GM13977 (cell line): ENCODE measurements at regions not wholly inside any gene's neighbourhood (a gene's known extent, or its start where the extent isn't known, plus 50 kb on each side); places are given as distances from the start of the nearest gene placed in this dataset.
"Not testable (repeated sequence)": the region's sequence is repeated elsewhere in the genome, so short reads cannot be mapped to it uniquely, and the experiment has no call there.

Source experiments
- DNase-seq: peaks from one replicate; pipeline ENCODE4 v3.0.0; 2012; ENCODE audit warnings: low spot score
- CTCF ChIP-seq: IDR thresholded peaks from 2 replicates; pipeline ENCODE4 v1.5.1; 2012; ENCODE audit warnings: mild to moderate bottlenecking, control low read depth; ENCODE audit not compliant: insufficient read depth; ENCODE audit errors: extremely low read depth, missing control alignments
- in situ Hi-C: fragments of 300-500 bp; cut with MboI; formaldehyde crosslinking; loops from one replicate; pipeline ENCODE4 v1.12.0; 2022; ENCODE audit warnings: low sequenced_read_pairs, low pct_unique_long_range_greater_than_20kb, mixed read lengths, inconsistent platforms; ENCODE audit not compliant: unreplicated experiment

DNA sequence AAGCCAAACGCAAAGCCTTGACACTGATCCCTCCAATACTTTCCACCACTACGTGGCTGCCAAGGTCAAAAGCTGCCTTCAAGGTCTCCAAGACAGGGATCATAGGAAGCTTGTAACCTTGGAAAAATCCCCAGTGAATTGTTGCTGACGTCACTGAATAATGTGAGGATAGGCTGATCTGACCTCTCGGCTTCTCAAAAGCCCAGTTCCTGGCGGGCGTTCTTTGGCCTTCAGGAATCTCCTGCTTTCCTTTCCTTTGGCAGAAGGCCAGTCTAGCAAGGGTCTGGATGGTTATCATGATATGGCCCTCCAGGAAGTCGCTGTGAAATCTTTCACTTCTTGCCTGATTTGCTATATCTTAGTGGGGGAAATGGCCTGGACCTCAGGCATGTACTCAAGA, 61.4 kb upstream of the TNFAIP3 start:
- TF ChIP-seq CTCF: no peak
- in situ Hi-C loops: no loop called here
- DNase-seq: no peak

- no peak for DNase-seq
- in situ Hi-C loops: no loop called here
- TF ChIP-seq CTCF: no peak
These were observed 60.0 kb upstream of the TNFAIP3 start for GRCh38 chr6:137806914-137807682.

GRCh38 chr6:137808191-137808590, 58.9 kb upstream of the TNFAIP3 start:
- no peak for TF ChIP-seq CTCF
- in situ Hi-C loops: no loop called here
- no peak for DNase-seq

- no peak for DNase-seq
- in situ Hi-C loops: no loop called here
- TF ChIP-seq CTCF: no peak
These were observed 58.2 kb upstream of the TNFAIP3 start for GRCh38 chr6:137808836-137809315.

GRCh38 chr6:137809895-137810553, 57.0 kb upstream of the TNFAIP3 start:
- DNase-seq, in situ Hi-C loops: not testable (repeated sequence)

DNA sequence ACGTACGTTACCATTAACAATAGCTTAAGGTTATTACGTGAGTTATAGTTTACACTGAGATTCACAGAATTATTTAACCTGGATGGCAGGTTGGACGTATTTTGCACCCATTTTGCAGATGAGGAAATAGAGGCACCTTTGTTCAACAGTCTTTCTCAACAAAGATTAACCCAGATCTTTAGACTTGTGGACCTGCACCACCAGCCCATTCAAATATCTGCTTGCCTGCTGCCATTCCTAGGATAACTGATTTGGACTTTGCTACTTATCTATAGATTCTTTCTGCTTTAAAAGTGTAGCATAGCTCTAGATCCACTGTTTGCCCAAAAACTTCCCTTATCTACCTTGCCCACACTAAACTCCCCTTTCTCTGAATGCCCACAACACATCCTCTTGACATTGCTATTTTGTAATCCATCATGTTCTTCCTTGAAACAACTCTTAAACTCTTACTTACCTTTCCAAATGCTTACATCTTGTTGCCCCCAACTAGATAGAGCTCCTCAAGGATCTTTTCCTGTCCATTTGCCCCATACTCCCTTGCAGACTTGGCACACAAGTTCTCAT, 56.4 kb upstream of the TNFAIP3 start:
- no peak for DNase-seq
- in situ Hi-C loops: no loop called here
- no peak for TF ChIP-seq CTCF

DNA sequence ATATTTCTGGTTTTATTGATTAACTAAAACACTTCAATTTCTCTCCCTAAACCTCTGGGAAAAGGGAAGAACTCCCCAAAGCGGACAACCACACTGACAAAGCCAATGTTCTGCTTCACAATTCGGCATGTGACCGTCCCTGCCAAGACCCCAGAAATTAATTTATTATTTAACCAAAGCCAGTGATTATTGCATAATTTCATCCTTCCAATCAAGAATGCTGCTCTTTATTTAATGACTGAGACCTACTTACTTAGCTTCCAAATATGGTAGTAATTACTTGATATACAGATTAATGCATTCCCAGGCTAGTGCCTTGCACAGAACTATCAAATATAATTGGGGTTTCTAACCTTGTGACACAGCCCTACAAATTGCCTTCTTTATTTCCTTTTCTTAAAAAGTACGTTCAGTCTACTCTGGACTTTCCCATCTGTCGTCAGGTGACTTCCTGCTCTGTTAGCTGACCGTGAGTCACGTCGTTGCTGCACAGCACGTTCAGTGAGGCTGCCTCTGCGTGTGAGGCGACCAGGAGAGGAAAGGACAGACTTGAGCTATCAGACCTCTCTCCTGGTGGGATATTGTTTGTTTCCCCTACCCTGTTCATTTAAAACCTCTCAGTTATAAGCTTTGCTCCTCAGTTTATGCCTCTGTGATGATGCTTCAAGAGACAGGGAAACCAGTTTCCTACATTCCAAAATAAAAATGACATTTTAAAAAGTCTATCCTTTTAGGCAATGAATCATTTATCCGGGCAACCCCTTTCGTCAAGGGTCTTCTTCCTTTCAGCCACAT, 55.7 kb upstream of the TNFAIP3 start:
- DNase-seq: peak; percentile 82
- in situ Hi-C loops: no loop called here
- no peak for TF ChIP-seq CTCF
